ENCODE measurements at regions not wholly inside any gene's neighbourhood (a gene's known extent, or its start where the extent isn't known, plus 50 kb on each side); places are given as distances from the start of the nearest gene placed in this dataset.

GRCh38 chr2:129781749-129782632 is 197.5 kb upstream of the RAB6C start:
- TF ChIP-seq POLR2A (IDR thresholded peaks at IDR 0.05) = no peak
- no peak for TF ChIP-seq CTCF (IDR thresholded peaks at IDR 0.05)

Measured in lower leg skin (tissue), 3 donors.